GM12892 (cell line): ENCODE measurements at regions not wholly inside any gene's neighbourhood (a gene's known extent, or its start where the extent isn't known, plus 50 kb on each side); places are given as distances from the start of the nearest gene placed in this dataset.

ENCODE experiments used
- POLR2A ChIP-seq: IDR thresholded peaks from 2 replicates; pipeline ENCODE4 v1.6.1; 2011; ENCODE audit warnings: low read depth, low read length, control low read depth
- POLR2AphosphoS5 ChIP-seq: IDR thresholded peaks from 2 replicates; pipeline ENCODE4 v1.6.1; 2011; ENCODE audit warnings: low read depth, low read length, control low read depth

GRCh38 chr10:78947733-78948132 is 121.0 kb upstream of the ZMIZ1 start:
- TF ChIP-seq POLR2AphosphoS5: no peak
- no peak for TF ChIP-seq POLR2A
